Astrocyte of the cerebellum (primary cell): ENCODE measurements at regions not wholly inside any gene's neighbourhood (a gene's known extent, or its start where the extent isn't known, plus 50 kb on each side); places are given as distances from the start of the nearest gene placed in this dataset.

ENCODE experiments used
- DNase-seq: peaks from one replicate; pipeline ENCODE4 v3.0.0-alpha.2; 2011; ENCODE audit warnings: low read depth
- H3K4me3 ChIP-seq: 2 replicates; pipeline ENCODE4 v1.5.1; 2011; ENCODE audit warnings: mild to moderate bottlenecking, low read depth, low read length, moderate library complexity
- CTCF ChIP-seq: IDR thresholded peaks from 2 replicates; pipeline ENCODE4 v1.5.1; 2012; ENCODE audit warnings: low read length, low read depth, moderate library complexity, mild to moderate bottlenecking; ENCODE audit errors: missing control alignments
- in situ Hi-C: cut with HindIII; loops from 2 replicates; pipeline ENCODE4 v1.10.0; 2017; ENCODE audit warnings: low sequenced_read_pairs

- DNase-seq: no peak
- in situ Hi-C loops: loop anchor here (5.0 kb wide), 1 partner anchor 60 kb away; no protein-coding TSS in a partner anchor
- no peak overlapping the region for H3K4me3 ChIP-seq
- TF ChIP-seq CTCF: no peak
These were observed 504.9 kb downstream of the TBL1XR1 start for GRCh38 chr3:176692199-176692965.

- DNase-seq: no peak
- TF ChIP-seq CTCF: no peak
- no peak overlapping the region for H3K4me3 ChIP-seq
- in situ Hi-C loops: loop anchor here (5.0 kb wide), 1 partner anchor 58 kb away; no protein-coding TSS in a partner anchor
These were observed 507.0 kb downstream of the TBL1XR1 start for GRCh38 chr3:176690083-176690869.

GRCh38 chr3:176687754-176688153 is 509.5 kb downstream of the TBL1XR1 start:
- H3K4me3 ChIP-seq: no peak overlapping the region
- no peak for TF ChIP-seq CTCF
- in situ Hi-C loops: no loop called here
- no peak for DNase-seq

GRCh38 chr3:176683382-176683781 is 513.9 kb downstream of the TBL1XR1 start:
- no peak for TF ChIP-seq CTCF
- no peak for DNase-seq
- H3K4me3 ChIP-seq: no peak overlapping the region
- in situ Hi-C loops: no loop called here

GRCh38 chr3:176663837-176664831 is 533.1 kb downstream of the TBL1XR1 start:
- peak; percentile 23 for TF ChIP-seq CTCF
- peak; percentile 63 for DNase-seq
- no peak overlapping the region for H3K4me3 ChIP-seq
- in situ Hi-C loops: no loop called here

GRCh38 chr3:176663387-176663786 is 533.9 kb downstream of the TBL1XR1 start:
- no peak for TF ChIP-seq CTCF
- DNase-seq: no peak
- in situ Hi-C loops: no loop called here
- no peak overlapping the region for H3K4me3 ChIP-seq
